B cell (primary cell): ENCODE measurements at regions not wholly inside any gene's neighbourhood (a gene's known extent, or its start where the extent isn't known, plus 50 kb on each side); places are given as distances from the start of the nearest gene placed in this dataset.
"Not testable (repeated sequence)": the region's sequence is repeated elsewhere in the genome, so short reads cannot be mapped to it uniquely, and the experiment has no call there.

ENCODE experiments used
- ATAC-seq: fragments of 200-7000 bp; cut with Tn5 transposase; one replicate; pipeline ENCODE4 v1.10.0; 2021; ENCODE audit warnings: low read depth, mild to moderate bottlenecking, moderate number of reproducible peaks, moderate library complexity
- CTCF ChIA-PET: fragments of 350-600 bp; sonication (Branson Sonifier 250); formaldehyde crosslinking; loops from one replicate; lab custom pipeline; 2021; ENCODE audit warnings: antibody characterized with exemption, inconsistent platforms; lab: Charles Lee
- POLR2A ChIA-PET: fragments of 350-600 bp; sonication (Branson Sonifier 250); formaldehyde crosslinking; loops from one replicate; lab custom pipeline; 2021; ENCODE audit warnings: antibody characterized with exemption; lab: Charles Lee
- DNase-seq: peaks from one replicate; pipeline ENCODE4 v3.0.0; 2013
- H2AFZ ChIP-seq: 2 replicates; pipeline ENCODE4 v1.6.1; 2012; ENCODE audit warnings: mild to moderate bottlenecking, low read depth, low read length; ENCODE audit not compliant: insufficient read depth, poor library complexity, severe bottlenecking
- H3K27ac ChIP-seq, 2 donors: 1 replicate in 1 of 2; 2 replicates in 1 of 2; pipeline ENCODE4 v1.5.1; 2012 to 2013; ENCODE audit warnings: low read length in 2 of 2, mild to moderate bottlenecking in 2 of 2, moderate library complexity in 1 of 2
- H3K27me3 ChIP-seq, 4 experiments: fragments of 200-600 bp in 1 of 4; sonication (generic) in 1 of 4; replicated peaks in 1 of 4; 1 replicate in 2 of 4; 2 replicates in 2 of 4; pipeline versions ENCODE4 v1.6.1 to v1.7.0; 2013 to 2016; ENCODE audit warnings: low read length in 3 of 4, mild to moderate bottlenecking in 2 of 4, mixed read lengths in 1 of 4, moderate library complexity in 1 of 4; ENCODE audit not compliant: insufficient read depth in 4 of 4, control insufficient read depth in 3 of 4; ENCODE audit errors: control extremely low read depth in 1 of 4
- H3K36me3 ChIP-seq, 2 experiments: replicated peaks in 1 of 2; 1 replicate in 1 of 2; 2 replicates in 1 of 2; pipeline versions ENCODE4 v1.6.1 to v1.7.1; 2013; ENCODE audit warnings: low read length in 1 of 2; ENCODE audit not compliant: insufficient read depth in 2 of 2, control insufficient read depth in 1 of 2; ENCODE audit errors: control extremely low read depth in 1 of 2, extremely low read depth in 1 of 2
- H3K4me1 ChIP-seq, 2 donors: fragments of 200-600 bp in 1 of 2; sonication (generic) in 1 of 2; 1 replicate in 1 of 2; 2 replicates in 1 of 2; pipeline versions ENCODE4 v1.5.1 to v1.6.1; 2013 to 2017; ENCODE audit warnings: low read length in 2 of 2; ENCODE audit not compliant: control insufficient read depth in 2 of 2, insufficient read depth in 2 of 2
- H3K4me2 ChIP-seq: replicated peaks from 2 replicates; pipeline ENCODE3; 2012; ENCODE audit warnings: mild to moderate bottlenecking, low read depth, low read length; ENCODE audit not compliant: poor library complexity, severe bottlenecking
- H3K4me3 ChIP-seq, 5 experiments: fragments of 200-600 bp in 1 of 5; sonication (generic) in 1 of 5; 1 replicate in 3 of 5; 2 replicates in 2 of 5; pipeline versions ENCODE4 v1.5.1 to v1.7.0; 2011 to 2016; ENCODE audit warnings: low read length in 4 of 5, mild to moderate bottlenecking in 4 of 5, low read depth in 2 of 5, control low read depth in 1 of 5, moderate library complexity in 1 of 5; ENCODE audit not compliant: insufficient read depth in 1 of 5; ENCODE audit errors: control extremely low read depth in 1 of 5, extremely low read depth in 1 of 5
- H3K79me2 ChIP-seq: fragments of 200-600 bp; sonication (generic); one replicate; pipeline ENCODE4 v1.6.0; 2016; ENCODE audit warnings: low read length; ENCODE audit not compliant: control insufficient read depth, insufficient read depth
- H3K9ac ChIP-seq: fragments of 200-600 bp; sonication (generic); 2 replicates; pipeline ENCODE4 v1.6.1; 2017; ENCODE audit warnings: mild to moderate bottlenecking, low read length, moderate library complexity
- H3K9me3 ChIP-seq, 3 donors: one replicate each; pipeline versions ENCODE4 v1.6.1 to v1.7.1; 2013; ENCODE audit warnings: low read length in 2 of 3; ENCODE audit not compliant: control insufficient read depth in 2 of 3, insufficient read depth in 1 of 3; ENCODE audit errors: control extremely low read depth in 1 of 3
- H4K20me1 ChIP-seq: 2 replicates; pipeline ENCODE4 v1.6.0; 2012; ENCODE audit warnings: mild to moderate bottlenecking, low read length; ENCODE audit not compliant: insufficient read depth, control insufficient read depth, poor library complexity, severe bottlenecking
- H3K27ac Mint-ChIP-seq: one replicate; pipeline ENCODE4 v1.8.0; 2021; ENCODE audit warnings: mixed read lengths
- H3K27me3 Mint-ChIP-seq: one replicate; pipeline ENCODE4 v1.8.0; 2021; ENCODE audit warnings: mixed read lengths
- H3K4me1 Mint-ChIP-seq: one replicate; pipeline ENCODE4 v1.8.0; 2021; ENCODE audit warnings: mixed read lengths
- H3K4me3 Mint-ChIP-seq: one replicate; pipeline ENCODE4 v1.8.0; 2021; ENCODE audit warnings: mixed read lengths
- H3K9me3 Mint-ChIP-seq: one replicate; pipeline ENCODE4 v1.8.0; 2022; ENCODE audit warnings: mixed read lengths; ENCODE audit not compliant: insufficient read depth
- EZH2 ChIP-seq: IDR thresholded peaks from 2 replicates; pipeline ENCODE4 v1.6.1; 2012; ENCODE audit warnings: borderline replicate concordance, low read depth, mild to moderate bottlenecking, moderate library complexity, low read length; ENCODE audit not compliant: insufficient read depth, poor library complexity, severe bottlenecking
- WGBS: methylation state at CpG from one replicate; pipeline ENCODE4 v1.1.5; 2013; ENCODE audit warnings: missing lambda C conversion rate; ENCODE audit not compliant: insufficient coverage; 5-methylcytosine and 5-hydroxymethylcytosine counted together
- intact Hi-C: fragments of 100-400 bp; cut with micrococcal nuclease; formaldehyde crosslinking; loops from one replicate; pipeline ENCODE4 v1.10.0; 2022
- TF ChIP-seq, protein P1 (sequence below): fragments of 200-600 bp; IDR thresholded peaks from one replicate; pipeline ENCODE4 v1.8.0; 2022; ENCODE audit warnings: antibody characterized with exemption, mild to moderate bottlenecking

DNA sequence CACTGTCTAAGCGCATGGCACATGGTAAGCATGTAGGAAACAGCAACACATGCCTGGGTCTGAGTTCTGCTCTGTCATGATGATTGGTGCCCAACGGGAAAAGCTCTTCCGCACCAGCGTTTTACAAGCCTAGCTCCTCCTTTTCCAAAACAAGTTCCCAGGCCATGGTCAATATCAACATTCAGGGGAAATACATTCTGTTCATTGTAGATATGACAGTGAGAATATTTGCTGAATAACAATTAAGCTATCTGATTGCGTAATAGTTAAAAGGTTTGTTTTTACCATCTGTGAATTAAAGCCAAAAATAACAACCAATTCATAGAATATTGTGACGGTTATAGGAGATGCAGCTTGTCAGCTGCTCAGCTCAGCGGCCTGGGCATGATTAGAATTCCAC is 404.3 kb upstream of the SLC35B3 start:
- Mint-ChIP-seq H3K9me3 (no peaks in the 10 kb centered on the region), H3K27me3 (no peaks in the 10 kb centered on the region), H3K27ac (no peak overlapping the region), H3K4me1 (no peaks in the 10 kb centered on the region), H3K4me3 (no peak overlapping the region)
- Histone ChIP-seq H3K4me1 (no peaks in the 10 kb centered on the region), H3K9me3 (no peaks in the 10 kb centered on the region), H3K36me3 (no peaks in the 10 kb centered on the region), H3K27ac (no peak overlapping the region), H4K20me1 (no peaks in the 10 kb centered on the region), H3K9ac (no peak overlapping the region), H3K79me2 (no peaks in the 10 kb centered on the region), H2AFZ (no peak overlapping the region), H3K27me3 (no peaks in the 10 kb centered on the region), H3K4me3 (no peak overlapping the region), H3K4me2 (no peak overlapping the region)
- ATAC-seq (no peak), DNase-seq (no peak)
- intact Hi-C loops, result no loop called here
- ChIA-PET POLR2A (no interaction called here), CTCF (no interaction called here)
- WGBS, result 100% methylated on average over 1 of the region's 7 CpGs
- TF ChIP-seq, protein P1, sequence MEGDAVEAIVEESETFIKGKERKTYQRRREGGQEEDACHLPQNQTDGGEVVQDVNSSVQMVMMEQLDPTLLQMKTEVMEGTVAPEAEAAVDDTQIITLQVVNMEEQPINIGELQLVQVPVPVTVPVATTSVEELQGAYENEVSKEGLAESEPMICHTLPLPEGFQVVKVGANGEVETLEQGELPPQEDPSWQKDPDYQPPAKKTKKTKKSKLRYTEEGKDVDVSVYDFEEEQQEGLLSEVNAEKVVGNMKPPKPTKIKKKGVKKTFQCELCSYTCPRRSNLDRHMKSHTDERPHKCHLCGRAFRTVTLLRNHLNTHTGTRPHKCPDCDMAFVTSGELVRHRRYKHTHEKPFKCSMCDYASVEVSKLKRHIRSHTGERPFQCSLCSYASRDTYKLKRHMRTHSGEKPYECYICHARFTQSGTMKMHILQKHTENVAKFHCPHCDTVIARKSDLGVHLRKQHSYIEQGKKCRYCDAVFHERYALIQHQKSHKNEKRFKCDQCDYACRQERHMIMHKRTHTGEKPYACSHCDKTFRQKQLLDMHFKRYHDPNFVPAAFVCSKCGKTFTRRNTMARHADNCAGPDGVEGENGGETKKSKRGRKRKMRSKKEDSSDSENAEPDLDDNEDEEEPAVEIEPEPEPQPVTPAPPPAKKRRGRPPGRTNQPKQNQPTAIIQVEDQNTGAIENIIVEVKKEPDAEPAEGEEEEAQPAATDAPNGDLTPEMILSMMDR, result no peak
- TF ChIP-seq EZH2, result no peak

DNA sequence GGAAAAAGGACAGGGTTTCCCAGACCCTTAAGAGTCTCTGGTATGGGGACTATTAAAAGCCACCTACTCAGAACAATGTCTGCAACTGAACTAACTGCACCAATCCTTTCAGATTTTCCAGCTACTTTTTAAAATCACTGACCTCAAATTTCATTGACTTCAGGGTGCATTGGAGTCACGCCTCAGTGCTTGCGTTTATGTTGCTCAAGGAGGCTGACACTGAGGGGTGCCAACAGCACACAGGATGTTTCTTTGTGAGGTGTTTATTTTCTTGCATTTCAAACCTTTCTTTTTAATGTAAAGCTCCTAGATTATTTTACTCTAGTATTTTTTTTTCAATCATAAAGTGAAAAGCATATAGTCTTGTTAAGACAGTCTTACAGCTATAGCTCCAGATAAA is 402.0 kb upstream of the SLC35B3 start:
- H3K4me1 Mint-ChIP-seq, result no peaks in the 10 kb centered on the region
- intact Hi-C loops, result no loop called here

DNA sequence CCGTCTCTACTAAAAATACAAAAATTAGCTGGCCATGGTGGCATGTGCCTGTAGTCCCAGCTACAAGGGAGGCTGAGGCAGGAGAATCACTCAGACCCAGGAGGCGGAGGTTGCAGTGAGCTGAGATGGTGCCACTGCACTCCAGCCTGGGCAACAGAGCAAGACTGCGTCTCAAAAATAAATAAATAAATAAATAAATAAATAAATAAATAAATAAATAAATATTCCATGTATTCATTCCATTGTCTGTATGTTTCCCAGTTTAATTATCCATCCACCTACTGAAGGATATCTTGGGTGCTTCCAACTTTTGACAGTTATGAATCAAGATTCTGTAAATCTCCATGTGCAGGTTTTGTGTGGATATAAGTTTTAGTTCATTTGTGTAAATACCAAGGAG is 397.4 kb upstream of the SLC35B3 start:
- WGBS, result 90% methylated on average over 2 of the region's 3 CpGs

More for the DNA sequence above, 402.0 kb upstream of the SLC35B3 start:
- DNase-seq (no peak), ATAC-seq (no peak)
- POLR2A ChIA-PET, result no interaction called here
- Mint-ChIP-seq H3K4me3 (no peak overlapping the region), H3K27ac (no peak overlapping the region), H3K9me3 (no peaks in the 10 kb centered on the region), H3K27me3 (no peaks in the 10 kb centered on the region)
- H3K4me1 ChIP-seq, result no peaks in the 10 kb centered on the region
- no peaks in the 10 kb centered on the region for H3K79me2 ChIP-seq
- no peaks in the 10 kb centered on the region for H3K36me3 ChIP-seq
- H3K27ac ChIP-seq, result no peak overlapping the region
- H4K20me1 ChIP-seq, result no peaks in the 10 kb centered on the region
- no peak overlapping the region for H3K4me2 ChIP-seq
- CTCF ChIA-PET, result no interaction called here
- H3K9ac ChIP-seq, result no peak overlapping the region
- no peak overlapping the region for H3K4me3 ChIP-seq
- H3K9me3 ChIP-seq, result no peaks in the 10 kb centered on the region
- no peak overlapping the region for H2AFZ ChIP-seq
- no peaks in the 10 kb centered on the region for H3K27me3 ChIP-seq
- TF ChIP-seq, protein P1, result no peak
- TF ChIP-seq EZH2, result no peak
- no CpG with 5 or more reads among the region's 2 CpGs for WGBS

More for the DNA sequence above, 397.4 kb upstream of the SLC35B3 start:
- ATAC-seq, H3K79me2 ChIP-seq, H3K36me3 ChIP-seq, POLR2A ChIA-PET, H3K9me3 Mint-ChIP-seq, H2AFZ ChIP-seq, H4K20me1 ChIP-seq, H3K4me3 Mint-ChIP-seq, CTCF ChIA-PET, H3K9me3 ChIP-seq, H3K27me3 Mint-ChIP-seq, H3K4me1 ChIP-seq, H3K4me1 Mint-ChIP-seq, DNase-seq, H3K4me2 ChIP-seq, H3K4me3 ChIP-seq, intact Hi-C loops, H3K9ac ChIP-seq, H3K27ac ChIP-seq, H3K27me3 ChIP-seq, H3K27ac Mint-ChIP-seq: not testable (repeated sequence)
